ENCODE measurements at regions not wholly inside any gene's neighbourhood (a gene's known extent, or its start where the extent isn't known, plus 50 kb on each side); places are given as distances from the start of the nearest gene placed in this dataset.

- intact Hi-C loops (cut with micrococcal nuclease), result no loop called here
- no peaks in the 10 kb centered on the region for H3K36me3 Mint-ChIP-seq
Measured at GRCh38 chr2:237180987-237181386, 95.3 kb downstream of the COPS8 start.

GRCh38 chr2:237181844-237182243 is 96.2 kb downstream of the COPS8 start:
- no peaks in the 10 kb centered on the region for H3K4me1 ChIP-seq (ENCODE audit: control insufficient read depth in 1 of 2, insufficient read depth in 2 of 2, low read length in 2 of 2)
- Mint-ChIP-seq H3K36me3 (no peaks in the 10 kb centered on the region), H3K4me1 (no peaks in the 10 kb centered on the region), H3K4me3 (no peak overlapping the region), H3K9me3 (peaks cover 0 to 3% (median 0%) of the 10 kb centered on the region in 7 donors), H3K27ac (no peak overlapping the region), H3K27me3 (ENCODE audit: low read depth in 3 of 3) (peaks cover 2 to 21% (median 15%) of the 10 kb centered on the region in 3 donors)
- no peak overlapping the region for H3K4me3 ChIP-seq (replicated peaks in 1 of 3; ENCODE audit: low read depth in 2 of 3, low read length in 3 of 3)
- no peaks in the 10 kb centered on the region for H3K79me2 ChIP-seq (ENCODE audit: insufficient read depth, low read length)
- no peak for DNase-seq
- no peak overlapping the region for H3K4me2 ChIP-seq (replicated peaks; ENCODE audit: extremely low read depth, low read length, poor library complexity, severe bottlenecking)
- no peak overlapping the region for H3K27ac ChIP-seq (ENCODE audit: low read depth in 1 of 2, low read length in 2 of 2)
- no peaks in the 10 kb centered on the region for H3K36me3 ChIP-seq (replicated peaks in 1 of 2; ENCODE audit: control insufficient read depth in 1 of 2, insufficient read depth in 2 of 2, low read length in 2 of 2)
- H4K20me1 ChIP-seq (ENCODE audit: insufficient read depth, low read length), result no peaks in the 10 kb centered on the region
- 51% methylated on average over 3 of the region's 4 CpGs for WGBS (ENCODE audit: insufficient coverage)
- intact Hi-C loops (cut with micrococcal nuclease), result no loop called here
- H3K27me3 ChIP-seq (ENCODE audit: control insufficient read depth in 2 of 2, insufficient read depth in 2 of 2, low read length in 2 of 2), result peaks cover 0 to 2% of the 10 kb centered on the region in 2 donors
- TF ChIP-seq CTCF (IDR thresholded peaks at IDR 0.05), result no peak
- H2AFZ ChIP-seq (ENCODE audit: insufficient read depth, low read depth, low read length, poor library complexity, severe bottlenecking), result no peak overlapping the region
- no peak overlapping the region for H3K9ac ChIP-seq (ENCODE audit: insufficient read depth, low read length, poor library complexity, severe bottlenecking)
- no peaks in the 10 kb centered on the region for H3K9me3 ChIP-seq (replicated peaks in 1 of 2; ENCODE audit: control insufficient read depth in 1 of 2, insufficient read depth in 1 of 2, low read length in 2 of 2)

More at GRCh38 chr2:237180987-237181386, 95.3 kb downstream of the COPS8 start:
- H2AFZ ChIP-seq (ENCODE audit: insufficient read depth, low read depth, low read length, poor library complexity, severe bottlenecking), result no peak overlapping the region
- H3K27me3 ChIP-seq (ENCODE audit: control insufficient read depth in 2 of 2, insufficient read depth in 2 of 2, low read length in 2 of 2), result peaks cover 0 to 2% of the 10 kb centered on the region in 2 donors
- TF ChIP-seq CTCF (IDR thresholded peaks at IDR 0.05), result no peak
- no peaks in the 10 kb centered on the region for H3K4me1 ChIP-seq (ENCODE audit: control insufficient read depth in 1 of 2, insufficient read depth in 2 of 2, low read length in 2 of 2)
- no peaks in the 10 kb centered on the region for H3K9me3 ChIP-seq (replicated peaks in 1 of 2; ENCODE audit: control insufficient read depth in 1 of 2, insufficient read depth in 1 of 2, low read length in 2 of 2)
- H3K9me3 Mint-ChIP-seq, result peaks cover 0 to 3% (median 0%) of the 10 kb centered on the region in 7 donors
- H3K4me3 Mint-ChIP-seq, result no peak overlapping the region
- no peaks in the 10 kb centered on the region for H3K36me3 ChIP-seq (replicated peaks in 1 of 2; ENCODE audit: control insufficient read depth in 1 of 2, insufficient read depth in 2 of 2, low read length in 2 of 2)
- peaks cover 2 to 19% (median 11%) of the 10 kb centered on the region in 3 donors for H3K27me3 Mint-ChIP-seq (ENCODE audit: low read depth in 3 of 3)
- no peaks in the 10 kb centered on the region for H3K4me1 Mint-ChIP-seq
- no peaks in the 10 kb centered on the region for H3K79me2 ChIP-seq (ENCODE audit: insufficient read depth, low read length)
- no peak overlapping the region for H3K27ac ChIP-seq (ENCODE audit: low read depth in 1 of 2, low read length in 2 of 2)
- no peak overlapping the region for H3K9ac ChIP-seq (ENCODE audit: insufficient read depth, low read length, poor library complexity, severe bottlenecking)
- no peak overlapping the region for H3K4me3 ChIP-seq (replicated peaks in 1 of 3; ENCODE audit: low read depth in 2 of 3, low read length in 3 of 3)
- H3K4me2 ChIP-seq (replicated peaks; ENCODE audit: extremely low read depth, low read length, poor library complexity, severe bottlenecking), result no peak overlapping the region
- DNase-seq, result no peak
- H3K27ac Mint-ChIP-seq, result no peak overlapping the region
- no CpG with 5 or more reads among the region's 2 CpGs for WGBS (ENCODE audit: insufficient coverage)
- no peaks in the 10 kb centered on the region for H4K20me1 ChIP-seq (ENCODE audit: insufficient read depth, low read length)
